Kidney tubule cell (primary cell): ENCODE measurements at regions not wholly inside any gene's neighbourhood (a gene's known extent, or its start where the extent isn't known, plus 50 kb on each side); places are given as distances from the start of the nearest gene placed in this dataset.
"Not testable (repeated sequence)": the region's sequence is repeated elsewhere in the genome, so short reads cannot be mapped to it uniquely, and the experiment has no call there.

Experiments
- DNase-seq: peaks from one replicate; pipeline ENCODE4 v3.0.0-alpha.2; 2018; ENCODE audit warnings: low spot score

DNA sequence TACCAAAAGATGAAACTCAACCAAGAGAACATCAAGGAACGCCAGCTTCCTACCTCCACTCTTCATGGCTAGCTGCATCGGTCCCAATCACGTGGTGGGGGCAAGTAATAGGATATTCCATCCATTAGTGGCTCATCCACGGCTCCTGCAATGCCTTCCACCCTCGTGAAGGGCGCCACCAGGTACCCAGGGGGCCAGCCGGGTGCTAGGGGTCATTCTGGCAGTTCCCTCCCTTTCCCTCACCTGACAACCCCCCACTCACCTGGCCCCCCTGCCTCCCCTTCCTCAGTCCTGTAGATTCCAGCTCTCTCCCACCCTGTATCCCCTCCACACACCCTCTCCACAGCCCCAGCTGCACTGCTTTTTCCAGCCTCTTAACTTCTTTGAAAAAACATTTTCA lies 161.9 kb downstream of the URI1 start:
- no peak for DNase-seq

GRCh38 chr19:30105316-30105715 lies 163.3 kb downstream of the URI1 start:
- DNase-seq, result no peak

- DNase-seq, result no peak
Measured at GRCh38 chr19:30105727-30106126, 163.7 kb downstream of the URI1 start.

DNA sequence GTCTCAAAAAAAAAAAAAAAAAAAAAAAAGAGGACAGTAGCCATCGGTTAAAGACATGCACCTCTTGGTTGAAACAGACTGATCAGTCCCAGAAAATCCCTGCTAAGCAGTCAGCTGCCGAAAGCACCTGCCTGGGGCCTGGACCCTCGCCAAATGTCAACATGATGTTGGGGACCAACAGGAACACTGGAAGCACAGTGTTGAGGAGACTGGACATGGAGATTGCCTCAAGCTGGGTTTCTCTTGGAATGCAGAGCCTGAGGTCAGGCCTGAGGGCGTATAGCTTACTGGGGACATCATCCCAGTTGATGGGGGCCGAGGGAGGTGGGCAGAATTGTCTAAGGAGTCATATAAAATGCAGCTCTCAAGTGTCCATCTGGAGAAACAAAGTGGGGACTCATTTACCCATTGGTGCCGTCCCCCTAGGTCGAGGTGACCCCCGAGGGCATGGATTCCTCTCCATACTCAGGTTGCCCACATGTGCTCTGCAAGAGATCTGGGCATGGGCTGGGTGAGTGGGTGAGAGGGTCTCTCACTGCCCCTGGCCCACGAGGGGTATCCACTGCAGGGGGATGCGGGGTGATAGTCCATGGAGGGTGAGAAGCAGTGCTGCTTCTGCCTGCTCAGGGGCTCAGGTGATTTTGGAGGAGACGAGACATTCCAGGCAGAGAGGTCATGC lies 164.5 kb downstream of the URI1 start:
- DNase-seq, result no peak

GRCh38 chr19:30107251-30107650 lies 165.2 kb downstream of the URI1 start:
- no peak for DNase-seq

- no peak for DNase-seq
Measured at GRCh38 chr19:30109565-30109964, 167.5 kb downstream of the URI1 start.

DNA sequence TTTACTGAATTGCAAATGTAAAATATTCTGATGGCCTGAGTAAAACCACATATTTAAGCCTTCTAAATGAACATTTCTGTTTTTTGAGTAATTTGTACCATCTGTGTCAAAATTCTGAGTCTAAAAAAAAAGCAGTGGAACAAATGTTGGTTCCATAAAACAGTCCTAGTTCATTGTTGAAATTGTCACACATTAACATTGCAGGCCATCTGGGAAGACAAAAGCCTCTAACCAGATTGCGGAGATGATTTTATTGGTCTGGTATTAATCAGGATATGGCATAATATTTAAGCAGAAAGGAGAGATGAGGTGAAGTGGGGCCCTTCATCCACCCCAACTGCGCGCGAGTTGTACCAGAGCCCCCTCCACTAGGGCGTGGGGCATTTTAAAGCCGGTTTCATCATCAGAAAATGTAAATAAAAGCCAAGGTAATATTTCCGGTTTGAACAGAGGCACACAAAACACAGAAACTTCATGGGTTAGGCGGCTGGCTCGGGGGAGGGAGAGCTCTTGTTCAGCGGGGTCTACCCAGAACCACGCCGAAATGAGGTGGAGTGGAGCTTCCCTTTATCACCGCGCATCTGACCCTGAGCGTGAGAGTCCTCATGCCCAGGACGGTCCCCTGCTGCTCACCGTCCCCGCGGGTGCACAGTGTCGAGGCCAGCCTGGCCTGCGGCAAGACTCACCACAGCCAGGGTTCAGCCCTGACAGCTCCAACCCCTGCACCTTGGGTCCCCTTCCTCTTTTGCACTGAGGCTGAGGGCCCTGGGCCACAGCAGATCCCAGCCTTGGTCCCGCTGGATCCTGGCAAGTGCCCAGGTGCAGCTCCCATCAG lies 169.2 kb downstream of the URI1 start:
- DNase-seq, result no peak

GRCh38 chr19:30112171-30112570 lies 170.1 kb downstream of the URI1 start:
- DNase-seq, result no peak

DNA sequence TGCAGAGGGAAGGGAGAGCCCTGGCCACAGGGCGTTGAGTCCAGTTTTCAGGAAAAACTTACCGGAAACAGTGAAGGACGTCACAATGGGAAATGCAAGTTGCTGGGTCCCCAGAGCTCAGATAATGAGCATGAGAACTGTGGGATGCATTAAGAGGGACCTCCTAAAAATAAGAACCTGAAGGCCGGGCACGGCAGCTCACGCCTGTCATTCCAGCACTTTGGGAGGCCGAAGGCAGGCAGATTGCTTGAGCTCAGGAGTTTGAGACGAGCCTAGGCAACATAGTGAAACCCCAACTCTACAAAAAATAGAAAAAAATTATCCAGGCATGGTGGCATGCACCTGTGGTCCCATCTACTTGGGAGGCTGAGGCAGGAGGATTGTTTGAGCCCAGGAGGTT lies 170.6 kb downstream of the URI1 start:
- no peak for DNase-seq

- no peak for DNase-seq
Measured at GRCh38 chr19:30113186-30113585, 171.1 kb downstream of the URI1 start.

GRCh38 chr19:30114095-30114494 lies 172.1 kb downstream of the URI1 start:
- DNase-seq, result not testable (repeated sequence)

- DNase-seq, result no peak
Measured at GRCh38 chr19:30115947-30116346, 173.9 kb downstream of the URI1 start.

DNA sequence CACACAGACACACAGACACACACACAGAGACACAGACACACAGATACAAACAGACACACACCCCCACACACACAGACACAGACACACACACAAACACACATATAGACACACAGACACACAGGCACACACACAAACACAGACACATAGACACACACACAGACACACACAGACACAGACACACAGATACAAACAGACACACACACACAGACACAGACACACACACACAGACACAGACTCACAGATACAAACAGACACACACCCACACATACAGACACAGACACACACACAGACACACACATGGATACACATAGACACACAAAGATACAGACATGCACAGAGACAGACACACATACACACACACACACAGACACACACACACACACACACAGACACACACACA lies 174.5 kb downstream of the URI1 start:
- no peak for DNase-seq

DNA sequence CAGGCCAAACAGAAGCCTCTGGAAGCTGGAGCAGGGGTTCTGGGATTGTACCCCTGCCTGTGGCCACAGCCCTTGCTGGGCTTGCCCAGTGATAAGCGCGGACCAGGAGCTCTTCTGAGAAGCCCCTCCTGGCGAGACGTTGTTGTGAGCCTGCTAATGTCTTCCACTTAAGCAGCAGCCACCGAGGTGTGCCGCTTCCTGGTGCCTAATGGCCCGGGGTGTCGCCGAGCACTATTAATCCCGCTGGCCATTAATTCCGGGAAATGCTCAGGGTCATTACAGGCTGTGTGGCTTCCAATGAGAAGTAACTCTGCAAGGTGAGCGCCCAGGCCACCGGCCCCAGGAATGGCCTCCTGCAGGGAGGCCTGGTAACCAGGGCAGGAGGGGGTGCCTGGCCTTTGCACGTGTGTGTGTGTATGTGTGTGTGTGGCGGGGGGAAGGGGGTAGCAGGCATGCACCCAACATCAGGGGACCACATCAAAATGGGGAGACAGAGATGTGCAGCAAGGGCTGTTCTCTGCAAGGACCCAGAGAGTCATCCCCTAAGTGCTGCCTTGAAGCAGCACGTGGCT lies 175.0 kb downstream of the URI1 start:
- no peak for DNase-seq

- no peak for DNase-seq
Measured at GRCh38 chr19:30117636-30118145, 175.7 kb downstream of the URI1 start.

DNA sequence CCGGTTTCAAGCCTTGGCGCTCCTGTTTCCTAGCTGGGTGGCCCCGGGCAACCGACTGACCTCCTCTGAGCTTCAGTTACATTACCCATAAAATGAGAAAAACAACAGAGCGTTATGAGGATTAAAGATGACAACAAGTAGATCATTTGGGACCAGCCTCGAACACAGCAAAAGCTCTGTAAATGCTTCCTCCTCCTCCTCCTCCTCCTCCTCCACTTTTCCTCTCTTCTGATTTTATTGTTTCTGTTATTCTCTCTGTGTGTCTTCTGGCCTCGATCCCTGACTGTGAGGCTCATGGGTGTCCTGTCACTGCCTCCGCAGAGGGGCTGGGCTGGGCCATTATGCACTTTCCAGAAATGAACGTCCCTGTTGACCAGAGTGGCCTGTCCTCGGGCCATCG lies 176.2 kb downstream of the URI1 start:
- DNase-seq, result no peak

DNA sequence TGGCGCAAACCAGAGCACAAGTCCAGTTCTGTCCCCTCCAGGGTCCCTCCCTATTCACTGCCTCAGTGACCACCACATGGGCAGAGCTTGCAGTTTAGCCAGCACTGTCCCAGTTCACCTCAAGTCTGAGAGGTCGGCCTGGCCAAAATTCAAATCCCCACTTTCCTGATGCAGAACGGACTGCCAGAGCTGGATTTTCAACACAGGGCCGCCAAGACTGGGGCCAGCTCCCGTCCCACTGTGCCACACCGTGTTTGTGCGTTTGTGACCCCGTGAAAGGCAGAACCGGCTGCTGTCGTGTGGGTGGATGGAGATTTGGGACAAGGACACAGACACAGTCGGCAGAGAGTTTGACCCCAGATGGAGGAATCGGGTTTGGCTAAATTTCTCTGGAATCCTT lies 176.7 kb downstream of the URI1 start:
- DNase-seq, result no peak

- DNase-seq, result no peak
Measured at GRCh38 chr19:30119180-30119908, 177.3 kb downstream of the URI1 start.

DNA sequence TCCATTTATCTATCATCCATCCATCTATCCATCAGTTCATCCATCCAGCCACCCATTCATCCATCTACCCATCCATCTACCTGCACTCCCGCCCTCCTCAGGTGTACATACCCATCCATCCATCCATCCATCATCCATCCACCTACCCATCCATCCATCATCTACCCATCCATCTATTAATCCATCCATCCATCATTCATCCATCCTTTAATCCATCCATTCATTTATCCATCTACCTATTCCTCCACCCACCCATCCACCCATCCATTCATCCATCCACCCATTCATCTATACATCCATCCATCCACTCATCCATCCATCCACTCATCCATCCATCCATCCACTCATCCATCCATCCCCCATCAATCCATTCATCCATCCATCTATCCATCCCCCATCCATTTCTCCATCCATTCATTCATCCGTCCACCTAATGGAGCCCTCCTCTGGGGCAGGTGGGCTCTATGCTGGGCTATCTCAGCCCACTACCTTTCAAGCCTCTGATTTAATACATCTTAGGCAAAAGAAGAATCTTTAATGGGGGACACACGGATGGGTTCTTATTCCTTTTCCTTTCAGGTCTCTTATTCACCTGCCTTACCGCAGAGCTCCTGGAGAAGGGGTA lies 178.9 kb downstream of the URI1 start:
- DNase-seq, result no peak

GRCh38 chr19:30122431-30122830 lies 180.4 kb downstream of the URI1 start:
- no peak for DNase-seq

- no peak for DNase-seq
Measured at GRCh38 chr19:30123119-30123518, 181.1 kb downstream of the URI1 start.

- DNase-seq, result no peak
Measured at GRCh38 chr19:30123611-30124010, 181.6 kb downstream of the URI1 start.
